ENCODE measurements at regions not wholly inside any gene's neighbourhood (a gene's known extent, or its start where the extent isn't known, plus 50 kb on each side); places are given as distances from the start of the nearest gene placed in this dataset.

DNA sequence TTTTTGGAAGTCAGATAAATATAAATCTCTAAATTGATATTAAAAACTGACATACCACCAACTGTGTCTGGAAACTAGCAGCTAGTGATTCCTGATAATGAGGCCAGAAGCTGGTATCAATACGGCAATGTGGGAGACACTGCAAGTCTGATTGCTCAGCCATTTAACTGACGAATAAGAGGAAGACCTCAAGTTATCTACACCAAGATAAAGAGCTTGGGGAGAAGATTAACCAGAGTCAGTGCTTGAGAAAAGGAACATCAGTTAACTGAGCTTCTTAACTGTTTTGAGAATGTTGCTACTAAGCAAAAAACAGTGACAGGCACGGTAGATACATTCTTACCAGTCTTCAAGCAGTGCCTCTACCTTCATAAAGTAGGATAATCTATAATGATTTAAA, 140.4 kb upstream of the TENT5A start:
- TF ChIP-seq ZBTB7A (IDR thresholded peaks at IDR 0.05; ENCODE audit: low read depth) (no peak), CREB1 (IDR thresholded peaks at IDR 0.05; ENCODE audit: low read depth) (no peak), YY1 (IDR thresholded peaks at IDR 0.05; ENCODE audit: low read depth) (no peak), EP300 (IDR thresholded peaks at IDR 0.05; ENCODE audit: borderline replicate concordance) (no peak), FOXM1 (IDR thresholded peaks at IDR 0.05; ENCODE audit: borderline replicate concordance, low read depth) (no peak), CEBPB (IDR thresholded peaks at IDR 0.05) (no peak), TAF1 (IDR thresholded peaks at IDR 0.05; ENCODE audit: low read depth) (no peak), EGR1 (IDR thresholded peaks at IDR 0.05) (no peak), TEAD4 (IDR thresholded peaks at IDR 0.05) (no peak), NFIC (IDR thresholded peaks at IDR 0.05) (no peak)
- TF ChIP-seq, protein P1, sequence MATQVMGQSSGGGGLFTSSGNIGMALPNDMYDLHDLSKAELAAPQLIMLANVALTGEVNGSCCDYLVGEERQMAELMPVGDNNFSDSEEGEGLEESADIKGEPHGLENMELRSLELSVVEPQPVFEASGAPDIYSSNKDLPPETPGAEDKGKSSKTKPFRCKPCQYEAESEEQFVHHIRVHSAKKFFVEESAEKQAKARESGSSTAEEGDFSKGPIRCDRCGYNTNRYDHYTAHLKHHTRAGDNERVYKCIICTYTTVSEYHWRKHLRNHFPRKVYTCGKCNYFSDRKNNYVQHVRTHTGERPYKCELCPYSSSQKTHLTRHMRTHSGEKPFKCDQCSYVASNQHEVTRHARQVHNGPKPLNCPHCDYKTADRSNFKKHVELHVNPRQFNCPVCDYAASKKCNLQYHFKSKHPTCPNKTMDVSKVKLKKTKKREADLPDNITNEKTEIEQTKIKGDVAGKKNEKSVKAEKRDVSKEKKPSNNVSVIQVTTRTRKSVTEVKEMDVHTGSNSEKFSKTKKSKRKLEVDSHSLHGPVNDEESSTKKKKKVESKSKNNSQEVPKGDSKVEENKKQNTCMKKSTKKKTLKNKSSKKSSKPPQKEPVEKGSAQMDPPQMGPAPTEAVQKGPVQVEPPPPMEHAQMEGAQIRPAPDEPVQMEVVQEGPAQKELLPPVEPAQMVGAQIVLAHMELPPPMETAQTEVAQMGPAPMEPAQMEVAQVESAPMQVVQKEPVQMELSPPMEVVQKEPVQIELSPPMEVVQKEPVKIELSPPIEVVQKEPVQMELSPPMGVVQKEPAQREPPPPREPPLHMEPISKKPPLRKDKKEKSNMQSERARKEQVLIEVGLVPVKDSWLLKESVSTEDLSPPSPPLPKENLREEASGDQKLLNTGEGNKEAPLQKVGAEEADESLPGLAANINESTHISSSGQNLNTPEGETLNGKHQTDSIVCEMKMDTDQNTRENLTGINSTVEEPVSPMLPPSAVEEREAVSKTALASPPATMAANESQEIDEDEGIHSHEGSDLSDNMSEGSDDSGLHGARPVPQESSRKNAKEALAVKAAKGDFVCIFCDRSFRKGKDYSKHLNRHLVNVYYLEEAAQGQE (IDR thresholded peaks at IDR 0.05; ENCODE audit: low read depth): no peak
- TF ChIP-seq, protein P2, sequence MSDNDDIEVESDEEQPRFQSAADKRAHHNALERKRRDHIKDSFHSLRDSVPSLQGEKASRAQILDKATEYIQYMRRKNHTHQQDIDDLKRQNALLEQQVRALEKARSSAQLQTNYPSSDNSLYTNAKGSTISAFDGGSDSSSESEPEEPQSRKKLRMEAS (IDR thresholded peaks at IDR 0.05): no peak

DNA sequence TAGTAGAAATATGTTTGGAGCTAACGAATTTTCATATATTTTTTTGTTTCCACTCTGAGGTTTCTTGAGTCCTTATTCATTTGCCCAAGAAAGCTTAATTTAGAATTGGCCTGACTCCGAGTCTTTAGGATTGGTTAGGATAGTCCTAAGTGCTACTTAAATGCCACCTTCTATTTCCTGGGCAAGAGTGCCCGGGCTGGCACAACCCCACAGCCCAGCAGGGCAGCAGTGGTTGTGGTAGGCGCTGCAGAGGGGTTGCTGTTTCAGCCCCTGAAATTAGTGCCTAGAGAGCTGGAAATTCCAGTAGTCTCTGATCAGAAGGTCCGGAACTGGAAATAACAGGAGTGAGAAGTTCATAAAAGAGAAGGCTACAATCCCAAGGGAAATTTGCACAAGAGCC, 139.4 kb upstream of the TENT5A start:
- TF ChIP-seq EGR1 (IDR thresholded peaks at IDR 0.05): no peak

GRCh38 chr6:81890846-81891245, 138.4 kb upstream of the TENT5A start:
- TF ChIP-seq, protein P2 (IDR thresholded peaks at IDR 0.05): no peak
- no peak for TF ChIP-seq NFIC (IDR thresholded peaks at IDR 0.05)
- no peak for TF ChIP-seq RAD21 (IDR thresholded peaks at IDR 0.05; ENCODE audit: low read depth)
- TF ChIP-seq FOXM1 (IDR thresholded peaks at IDR 0.05; ENCODE audit: borderline replicate concordance, low read depth): no peak
- no peak for TF ChIP-seq YY1 (IDR thresholded peaks at IDR 0.05; ENCODE audit: low read depth)
- TF ChIP-seq TAF1 (IDR thresholded peaks at IDR 0.05; ENCODE audit: low read depth): no peak

DNA sequence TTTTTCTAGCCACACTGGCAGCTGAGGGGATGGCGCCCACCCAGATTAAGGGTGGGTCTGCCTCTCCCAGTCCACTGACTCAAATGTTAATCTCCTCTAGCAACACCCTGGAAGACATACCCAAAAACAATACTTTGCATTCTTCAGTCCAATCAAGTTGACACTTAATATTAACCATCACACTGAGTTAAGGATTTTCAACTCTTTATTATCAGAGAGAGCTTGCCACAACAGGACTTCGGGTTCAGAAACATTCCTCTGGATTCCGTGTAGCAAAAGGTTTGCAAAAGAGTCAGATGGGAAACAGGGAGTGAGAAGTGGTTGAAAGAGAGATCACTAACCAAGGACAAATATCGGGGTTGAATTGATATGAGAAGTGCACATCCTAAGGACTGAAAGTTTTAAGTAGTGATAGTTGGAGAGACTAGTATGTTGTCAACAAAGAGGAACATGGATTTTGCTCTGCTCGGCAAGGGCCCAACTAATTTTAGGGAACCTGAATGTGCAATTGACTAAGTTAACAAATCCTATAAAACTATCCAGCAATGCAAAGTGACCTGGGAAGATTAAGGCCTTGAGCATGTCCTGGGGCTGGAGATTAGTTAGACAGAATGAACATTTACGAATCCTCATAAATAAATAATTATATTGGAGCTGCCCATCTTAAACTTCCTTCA, 137.0 kb upstream of the TENT5A start:
- TF ChIP-seq EGR1 (IDR thresholded peaks at IDR 0.05) (no peak), EP300 (IDR thresholded peaks at IDR 0.05; ENCODE audit: borderline replicate concordance) (no peak)
- TF ChIP-seq, protein P3, sequence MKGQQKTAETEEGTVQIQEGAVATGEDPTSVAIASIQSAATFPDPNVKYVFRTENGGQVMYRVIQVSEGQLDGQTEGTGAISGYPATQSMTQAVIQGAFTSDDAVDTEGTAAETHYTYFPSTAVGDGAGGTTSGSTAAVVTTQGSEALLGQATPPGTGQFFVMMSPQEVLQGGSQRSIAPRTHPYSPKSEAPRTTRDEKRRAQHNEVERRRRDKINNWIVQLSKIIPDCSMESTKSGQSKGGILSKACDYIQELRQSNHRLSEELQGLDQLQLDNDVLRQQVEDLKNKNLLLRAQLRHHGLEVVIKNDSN (IDR thresholded peaks at IDR 0.05): no peak

DNA sequence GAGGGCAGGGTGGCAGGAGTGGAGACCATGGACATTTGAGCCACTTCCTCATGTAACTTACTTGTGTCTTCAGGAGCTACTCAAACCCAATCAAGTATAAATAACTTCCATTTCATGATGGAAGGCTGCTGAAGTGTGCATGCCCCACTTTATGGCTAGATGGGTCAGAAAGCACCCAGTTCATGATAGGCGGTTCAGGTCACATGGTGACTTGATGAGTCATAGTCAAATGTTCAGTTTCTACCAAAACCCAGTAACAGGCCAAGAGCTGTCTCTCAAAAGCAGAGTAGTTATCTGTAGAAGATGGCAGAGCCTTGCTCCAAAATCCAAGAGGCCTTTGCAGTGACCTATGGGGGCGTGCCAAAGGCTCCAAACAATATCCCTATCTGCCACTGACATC, 133.7 kb upstream of the TENT5A start:
- TF ChIP-seq EGR1 (IDR thresholded peaks at IDR 0.05): no peak
- TF ChIP-seq, protein P3 (IDR thresholded peaks at IDR 0.05): no peak
- no peak for TF ChIP-seq CREB1 (IDR thresholded peaks at IDR 0.05; ENCODE audit: low read depth)
- TF ChIP-seq ZBTB7A (IDR thresholded peaks at IDR 0.05; ENCODE audit: low read depth): no peak
- no peak for TF ChIP-seq FOXM1 (IDR thresholded peaks at IDR 0.05; ENCODE audit: borderline replicate concordance, low read depth)
- TF ChIP-seq TAF1 (IDR thresholded peaks at IDR 0.05; ENCODE audit: low read depth): no peak
- no peak for TF ChIP-seq TCF12 (IDR thresholded peaks at IDR 0.05; ENCODE audit: low read depth)

GRCh38 chr6:81881660-81882059, 129.2 kb upstream of the TENT5A start:
- TF ChIP-seq TCF12 (IDR thresholded peaks at IDR 0.05; ENCODE audit: low read depth): no peak
- no peak for TF ChIP-seq RAD21 (IDR thresholded peaks at IDR 0.05; ENCODE audit: low read depth)
- TF ChIP-seq YY1 (IDR thresholded peaks at IDR 0.05; ENCODE audit: low read depth): no peak
- TF ChIP-seq CEBPB (IDR thresholded peaks at IDR 0.05): no peak

GRCh38 chr6:81878479-81878878, 126.0 kb upstream of the TENT5A start:
- TF ChIP-seq NFIC (IDR thresholded peaks at IDR 0.05) (no peak), TCF12 (IDR thresholded peaks at IDR 0.05; ENCODE audit: low read depth) (no peak), TEAD4 (IDR thresholded peaks at IDR 0.05) (no peak), EP300 (IDR thresholded peaks at IDR 0.05; ENCODE audit: borderline replicate concordance) (no peak), ZBTB7A (IDR thresholded peaks at IDR 0.05; ENCODE audit: low read depth) (no peak)
- TF ChIP-seq, protein P2 (IDR thresholded peaks at IDR 0.05): no peak

- TF ChIP-seq TCF12 (IDR thresholded peaks at IDR 0.05; ENCODE audit: low read depth) (no peak), NFIC (IDR thresholded peaks at IDR 0.05) (no peak), YY1 (IDR thresholded peaks at IDR 0.05; ENCODE audit: low read depth) (no peak)
These were observed 124.5 kb upstream of the TENT5A start for GRCh38 chr6:81876971-81877370.
